ENCODE measurements at regions not wholly inside any gene's neighbourhood (a gene's known extent, or its start where the extent isn't known, plus 50 kb on each side); places are given as distances from the start of the nearest gene placed in this dataset.

- Histone ChIP-seq H2BK20ac (ENCODE audit: low read length) (no peak overlapping the region), H4K8ac (ENCODE audit: extremely low read depth, insufficient read depth, low read length) (no peak overlapping the region), H3K79me2 (ENCODE audit: control insufficient read depth in 1 of 2, insufficient read depth in 2 of 2, low read length in 2 of 2) (no peaks in the 10 kb centered on the region), H4K5ac (ENCODE audit: insufficient read length, low read depth, low read length) (no peak overlapping the region), H3K4me3 (ENCODE audit: extremely low read depth in 1 of 4, insufficient read depth in 2 of 4, low read depth in 3 of 4, low read length in 4 of 4) (no peak overlapping the region), H3K4me1 (replicated peaks in 1 of 4; ENCODE audit: control insufficient read depth in 3 of 4, insufficient read depth in 4 of 4, low read length in 3 of 4) (no peaks in the 10 kb centered on the region), H2BK12ac (ENCODE audit: low read depth, low read length) (no peak overlapping the region), H2BK5ac (ENCODE audit: low read depth, low read length) (no peak overlapping the region), H2BK15ac (ENCODE audit: low read length) (no peak overlapping the region), H3K18ac (ENCODE audit: extremely low read depth, low read length) (no peak overlapping the region), H4K91ac (replicated peaks; ENCODE audit: insufficient read length, low read length) (no peak overlapping the region), H3K27ac (ENCODE audit: low read depth, low read length) (no peak overlapping the region), H3K4ac (replicated peaks; ENCODE audit: insufficient read length, low read depth, low read length) (no peak overlapping the region), H3K36me3 (ENCODE audit: control insufficient read depth in 2 of 4, insufficient read depth in 4 of 4, low read length in 3 of 4) (no peaks in the 10 kb centered on the region), H3K23me2 (ENCODE audit: low read depth, low read length) (no peaks in the 10 kb centered on the region), H3K9me3 (ENCODE audit: insufficient read depth in 2 of 2, low read depth in 1 of 2, low read length in 1 of 2) (no peaks in the 10 kb centered on the region), H3K27me3 (replicated peaks in 1 of 4; ENCODE audit: control insufficient read depth in 3 of 4, extremely low read depth in 1 of 4, insufficient read depth in 3 of 4, low read length in 3 of 4) (no peaks in the 10 kb centered on the region), H2AFZ (ENCODE audit: low read length) (no peak overlapping the region), H3K4me2 (ENCODE audit: insufficient read depth in 1 of 2, low read depth in 2 of 2, low read length in 2 of 2) (no peak overlapping the region), H3K9ac (replicated peaks in 1 of 4; ENCODE audit: extremely low read depth in 1 of 4, low read depth in 3 of 4, low read length in 3 of 4) (no peak overlapping the region), H4K20me1 (replicated peaks in 1 of 2; ENCODE audit: control insufficient read depth in 1 of 2, insufficient read depth in 2 of 2, low read length in 2 of 2) (no peaks in the 10 kb centered on the region), H2BK120ac (replicated peaks; ENCODE audit: low read depth, low read length) (no peak overlapping the region), H3K23ac (ENCODE audit: insufficient read length) (no peak overlapping the region), H3K79me1 (ENCODE audit: low read depth, low read length) (no peaks in the 10 kb centered on the region), H3K56ac (replicated peaks; ENCODE audit: insufficient read length, low read depth, low read length) (no peak overlapping the region), H3K14ac (ENCODE audit: insufficient read length) (no peak overlapping the region), H2AK5ac (ENCODE audit: low read depth, low read length) (no peak overlapping the region)
- no peak for FAIRE-seq
- no peak for DNase-seq (ENCODE audit: low read depth in 1 of 2, low spot score in 2 of 2)
- CTCF ChIA-PET (ENCODE audit: partially characterized antibody), result no interaction called here
- POLR2A ChIA-PET (ENCODE audit: partially characterized antibody), result no interaction called here
- TF ChIP-seq KDM4A (IDR thresholded peaks at IDR 0.05; ENCODE audit: low read depth, low read length, severe bottlenecking), result no peak
- no peak for TF ChIP-seq EGR1 (IDR thresholded peaks at IDR 0.05; ENCODE audit: borderline replicate concordance, low read depth, low read length)
- no peak for TF ChIP-seq SP1 (IDR thresholded peaks at IDR 0.05; ENCODE audit: low read depth, low read length)
- no peak for TF ChIP-seq TCF12 (IDR thresholded peaks at IDR 0.05; ENCODE audit: low read depth, low read length)
- TF ChIP-seq HDAC2 (IDR thresholded peaks at IDR 0.05; ENCODE audit: borderline replicate concordance in 1 of 2, low read depth in 2 of 2, low read length in 2 of 2), result no peak
- TF ChIP-seq CBX5 (IDR thresholded peaks at IDR 0.05; ENCODE audit: low read depth, low read length), result no peak
- TF ChIP-seq HDAC6 (IDR thresholded peaks at IDR 0.05; ENCODE audit: low read depth, low read length), result no peak
- no peak for TF ChIP-seq SAP30 (IDR thresholded peaks at IDR 0.05; ENCODE audit: insufficient read depth, insufficient replicate concordance, low read length)
- no peak for TF ChIP-seq CBX8 (IDR thresholded peaks at IDR 0.05; ENCODE audit: borderline replicate concordance, low read depth, low read length)
- TF ChIP-seq CTCF (IDR thresholded peaks at IDR 0.05; ENCODE audit: control extremely low read depth in 1 of 3, insufficient read depth in 1 of 3, low read depth in 1 of 3, low read length in 3 of 3), result no peak
- no peak for TF ChIP-seq SP2 (IDR thresholded peaks at IDR 0.05; ENCODE audit: low read length)
- no peak for TF ChIP-seq JUND (IDR thresholded peaks at IDR 0.05; ENCODE audit: low read length)
- no peak for TF ChIP-seq RNF2 (IDR thresholded peaks at IDR 0.05; ENCODE audit: borderline replicate concordance, low read depth, low read length, missing control alignments, poor library complexity, severe bottlenecking)
- TF ChIP-seq POLR2AphosphoS5 (IDR thresholded peaks at IDR 0.05; ENCODE audit: low read depth, low read length), result no peak
Observed at GRCh38 chr9:101991926-101992325, 253.5 kb upstream of the GRIN3A start.

All from H1 (cell line).